ACHN (cell line): ENCODE measurements at regions not wholly inside any gene's neighbourhood (a gene's known extent, or its start where the extent isn't known, plus 50 kb on each side); places are given as distances from the start of the nearest gene placed in this dataset.
"Not testable (repeated sequence)": the region's sequence is repeated elsewhere in the genome, so short reads cannot be mapped to it uniquely, and the experiment has no call there.

ENCODE experiments used
- DNase-seq: peaks from one replicate; pipeline ENCODE4 v3.0.0-alpha.2; 2015
- in situ Hi-C: cut with HindIII; loops from 2 replicates; pipeline ENCODE4 v1.10.0; 2017; ENCODE audit warnings: low sequenced_read_pairs, low pct_ligation_motif_present, low pct_unique_long_range_greater_than_20kb

DNA sequence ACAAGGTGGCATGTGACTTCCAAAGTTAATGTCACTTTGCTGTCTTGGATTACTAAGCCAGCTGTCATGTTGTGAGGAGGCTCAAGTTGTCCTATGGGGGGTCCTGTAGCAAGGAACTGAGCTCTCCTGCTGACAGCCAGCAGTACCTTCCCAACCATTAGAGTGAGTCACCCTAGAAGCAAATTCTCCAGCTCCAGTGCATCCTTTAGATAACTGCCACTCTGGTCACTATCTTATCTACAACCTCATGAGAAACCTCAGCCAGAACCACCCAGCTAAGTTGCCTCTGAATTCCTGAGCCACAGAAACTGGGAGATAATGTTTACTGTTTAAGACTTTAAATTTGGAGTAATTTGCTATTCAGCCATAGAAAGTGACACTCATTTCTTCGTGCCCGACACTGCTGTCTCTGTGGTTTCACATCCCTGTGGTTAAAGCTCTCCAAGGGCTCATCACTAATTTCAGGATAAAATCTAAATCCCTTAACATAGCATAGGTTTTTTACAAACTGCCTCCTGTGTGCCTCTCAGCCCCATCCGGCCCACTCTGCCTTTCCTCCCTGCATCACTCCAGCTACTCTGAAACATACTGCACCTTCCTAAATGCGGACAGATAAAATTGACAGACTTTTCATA is 83.5 kb downstream of the PRR15 start:
- DNase-seq: no peak
- in situ Hi-C loops: no loop called here

DNA sequence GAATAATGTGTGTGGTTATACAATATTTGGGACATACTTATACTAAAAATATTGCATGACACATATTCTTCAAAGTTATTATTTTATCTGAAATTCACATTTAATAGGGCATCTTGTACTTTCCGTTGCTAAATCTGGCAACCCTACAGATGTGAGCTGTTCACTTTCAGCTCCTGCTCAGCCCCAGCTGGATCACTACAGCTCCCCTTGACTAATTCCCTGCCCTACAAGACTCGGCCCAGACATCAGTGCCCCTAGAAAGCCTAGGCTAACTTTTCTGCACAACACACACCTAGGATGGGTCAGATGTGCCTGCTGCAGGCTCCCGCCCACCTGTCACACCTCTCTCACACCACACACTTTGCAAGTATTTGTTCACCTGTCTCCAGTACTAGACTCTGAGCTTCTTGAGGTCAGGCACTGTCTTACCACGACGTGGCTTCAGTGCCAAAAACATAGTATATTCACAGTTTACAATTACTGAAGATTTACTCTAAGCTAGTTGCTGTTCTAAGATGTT is 84.1 kb downstream of the PRR15 start:
- in situ Hi-C loops, DNase-seq: not testable (repeated sequence)

DNA sequence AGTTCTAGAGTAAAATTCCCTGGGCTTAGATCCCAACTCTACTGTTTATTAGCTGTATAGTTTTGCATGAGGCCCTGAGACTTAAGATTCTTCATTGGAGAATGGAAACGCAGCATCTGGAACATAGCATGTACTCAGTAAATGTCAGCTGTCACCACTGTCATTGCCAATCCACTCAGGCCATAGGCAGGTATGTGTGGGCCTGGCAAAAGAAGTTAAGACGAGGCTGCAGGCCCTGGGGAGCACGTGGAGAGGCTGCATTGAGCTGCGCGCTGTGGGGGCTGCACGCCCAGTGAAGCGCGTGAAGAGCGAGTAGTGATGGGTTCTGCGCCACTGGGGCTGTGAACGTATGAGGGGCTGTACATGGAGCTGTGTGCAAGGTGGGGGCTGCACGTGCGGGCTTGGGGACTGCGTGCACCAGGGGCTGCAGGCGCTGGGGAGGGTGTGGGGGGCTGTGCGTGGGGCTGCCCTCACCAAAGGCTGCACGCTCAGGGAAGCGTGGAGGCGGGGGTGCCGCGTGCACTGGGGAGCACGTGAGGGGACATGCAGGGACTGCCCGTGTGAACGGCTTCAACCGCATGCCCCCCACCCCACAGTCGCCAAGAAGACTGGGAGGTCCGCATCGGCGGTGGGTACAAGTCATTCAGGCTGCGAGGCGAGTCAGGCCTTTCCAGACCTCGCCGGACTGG is 85.5 kb downstream of the PRR15 start:
- no peak for DNase-seq
- in situ Hi-C loops: no loop called here

DNA sequence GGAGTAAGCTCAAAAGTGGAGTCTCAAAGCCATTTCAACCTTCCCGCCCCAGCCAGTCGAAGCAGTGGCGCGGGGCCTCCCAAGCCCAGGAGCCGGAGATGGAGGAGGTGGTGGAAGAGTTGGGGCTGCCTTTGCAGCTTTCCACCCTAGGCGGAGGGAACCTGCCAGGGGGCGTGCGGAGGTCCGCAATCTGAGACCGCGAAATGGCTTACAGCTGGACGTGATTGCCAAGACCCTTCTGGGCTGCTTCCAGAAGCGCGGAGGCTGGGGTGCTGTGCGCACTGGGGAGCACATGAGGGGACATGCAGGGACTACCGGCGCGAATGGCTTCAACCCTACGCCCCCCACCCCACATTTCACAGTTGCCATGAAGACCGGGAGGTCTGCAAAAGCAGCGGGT is 86.2 kb downstream of the PRR15 start:
- no peak for DNase-seq
- in situ Hi-C loops: no loop called here

DNA sequence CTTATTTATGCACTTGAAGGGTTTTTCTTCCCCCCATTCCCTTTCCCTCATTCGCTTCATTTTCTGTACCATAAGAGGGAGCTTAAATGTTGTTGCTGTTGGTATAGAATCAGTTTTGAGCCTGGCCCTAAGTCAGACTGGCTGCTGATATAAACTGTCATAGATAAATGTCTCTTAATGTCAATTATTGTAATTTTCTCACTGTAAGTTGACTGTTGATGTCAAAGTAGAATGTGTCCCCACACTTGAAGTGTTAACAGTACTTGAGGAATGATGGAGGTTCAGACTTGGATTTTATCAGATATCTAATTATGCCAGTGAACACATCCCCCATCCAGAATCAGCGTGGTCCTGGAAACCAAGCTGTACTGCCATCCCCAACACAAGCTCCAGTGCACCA is 87.8 kb downstream of the PRR15 start:
- in situ Hi-C loops: no loop called here
- no peak for DNase-seq

DNA sequence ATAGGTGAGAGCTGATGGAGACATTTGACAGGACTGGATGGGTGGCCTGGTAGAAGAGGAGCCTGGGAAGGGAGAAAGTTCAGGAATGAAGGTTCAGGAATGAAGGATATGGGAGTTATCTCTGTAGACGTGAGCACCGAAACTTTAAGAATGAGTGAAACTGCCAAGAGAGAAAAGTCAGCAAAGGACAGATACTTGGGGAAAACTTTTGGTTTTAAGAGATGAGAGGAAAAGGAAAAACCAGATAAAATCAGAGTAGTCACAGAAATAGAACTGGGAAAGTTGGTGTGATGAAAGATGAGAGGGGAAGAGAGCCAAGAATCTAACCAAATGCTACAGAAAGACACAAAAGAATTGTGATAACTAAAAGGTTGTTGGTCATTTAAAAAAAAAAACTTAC is 88.9 kb downstream of the PRR15 start:
- DNase-seq: no peak
- in situ Hi-C loops: no loop called here

DNA sequence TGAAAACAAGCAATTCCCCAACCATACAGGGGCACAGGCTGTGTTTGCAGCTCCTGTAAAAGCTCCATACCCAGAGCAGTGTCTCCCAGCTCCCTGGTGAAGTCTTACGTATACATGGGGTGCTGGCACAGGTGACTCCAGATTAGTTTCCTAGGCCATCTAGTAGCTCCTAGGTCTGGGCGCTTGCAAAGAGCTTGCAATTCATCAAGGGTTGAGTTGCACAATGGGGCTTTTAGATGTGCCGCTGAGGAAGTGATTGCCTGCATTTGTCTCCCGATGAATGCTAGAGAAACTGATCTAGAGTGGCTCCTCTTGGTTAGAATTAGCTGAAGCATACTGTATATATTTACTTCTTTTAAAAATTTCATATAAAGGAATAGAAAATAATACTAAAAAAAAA is 90.7 kb downstream of the PRR15 start:
- in situ Hi-C loops: not testable (repeated sequence)

DNA sequence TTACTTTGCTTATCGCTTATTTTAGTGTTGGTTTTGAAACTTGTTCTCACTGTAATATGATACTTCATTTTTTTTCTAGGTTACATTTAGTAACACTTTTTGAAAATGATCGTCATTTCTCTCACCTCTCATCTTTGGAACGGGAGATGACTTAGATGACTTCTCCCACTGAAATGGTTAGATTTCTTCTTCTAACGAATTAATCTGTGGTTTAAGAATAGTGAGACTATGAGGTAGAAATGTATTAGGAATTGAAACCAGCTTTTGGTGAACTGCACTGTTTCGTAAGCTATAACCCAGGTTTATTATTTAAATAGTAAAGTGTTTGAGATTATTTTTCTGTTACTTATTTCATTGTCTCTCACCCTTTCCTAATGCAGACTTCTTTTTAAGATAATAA is 93.7 kb downstream of the PRR15 start:
- DNase-seq: no peak
- in situ Hi-C loops: no loop called here

More for the DNA sequence above, 90.7 kb downstream of the PRR15 start:
- not testable (repeated sequence) for DNase-seq

DNA sequence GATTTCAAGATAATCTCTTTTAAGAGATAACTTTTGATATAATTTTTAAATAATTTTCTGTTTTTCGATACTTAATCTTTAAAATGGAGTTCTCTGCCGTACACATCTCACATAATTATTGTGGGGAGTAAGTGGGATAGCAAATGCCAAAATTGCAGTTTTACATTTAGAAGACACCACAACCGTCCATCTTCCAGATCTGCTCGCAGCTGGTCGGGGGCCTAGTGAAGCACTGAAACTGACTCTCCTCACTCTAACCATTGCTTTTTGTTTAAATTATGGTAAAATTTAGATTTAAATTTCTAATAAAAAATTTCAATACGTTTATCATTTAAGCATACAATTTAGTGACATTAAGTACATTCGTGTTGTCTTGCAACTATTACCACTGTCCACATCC is 94.2 kb downstream of the PRR15 start:
- DNase-seq: no peak
- in situ Hi-C loops: no loop called here

DNA sequence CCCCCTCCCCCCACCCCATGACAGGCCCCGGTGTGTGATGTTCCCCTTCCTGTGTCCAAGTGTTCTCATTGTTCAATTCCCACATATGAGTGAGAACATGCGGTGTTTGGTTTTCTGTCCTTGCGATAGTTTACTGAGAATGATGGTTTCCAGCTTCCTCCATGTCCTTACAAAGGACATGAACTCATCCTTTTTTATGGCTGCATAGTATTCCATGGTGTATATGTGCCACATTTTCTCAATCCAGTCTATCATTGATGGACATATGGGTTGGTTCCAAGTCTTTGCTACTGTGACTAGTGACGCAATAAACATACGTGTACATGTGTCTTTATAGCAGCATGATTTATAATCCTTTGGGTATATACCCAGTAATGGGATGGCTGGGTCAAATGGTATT is 95.6 kb downstream of the PRR15 start:
- DNase-seq, in situ Hi-C loops: not testable (repeated sequence)

DNA sequence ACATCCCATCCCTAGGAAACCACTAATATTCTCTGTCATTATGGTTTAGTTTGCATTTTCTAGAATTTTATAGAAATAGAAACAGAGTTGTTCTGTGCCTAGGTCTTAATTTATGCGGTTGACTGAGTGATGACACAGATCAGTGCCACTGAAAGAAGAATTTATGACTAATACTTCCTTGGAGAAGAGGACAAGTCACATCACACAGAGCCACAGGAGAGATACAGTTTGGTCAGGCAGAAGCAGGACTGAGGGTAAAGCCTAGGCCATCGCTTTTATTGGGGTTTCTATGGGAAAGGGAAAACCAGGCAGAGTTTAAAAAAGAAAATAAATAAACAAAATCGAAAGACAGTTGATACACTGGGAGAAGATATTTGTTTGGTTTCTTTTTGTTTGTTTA is 99.3 kb downstream of the PRR15 start:
- DNase-seq: peak; percentile 74
- in situ Hi-C loops: not testable (repeated sequence)

DNA sequence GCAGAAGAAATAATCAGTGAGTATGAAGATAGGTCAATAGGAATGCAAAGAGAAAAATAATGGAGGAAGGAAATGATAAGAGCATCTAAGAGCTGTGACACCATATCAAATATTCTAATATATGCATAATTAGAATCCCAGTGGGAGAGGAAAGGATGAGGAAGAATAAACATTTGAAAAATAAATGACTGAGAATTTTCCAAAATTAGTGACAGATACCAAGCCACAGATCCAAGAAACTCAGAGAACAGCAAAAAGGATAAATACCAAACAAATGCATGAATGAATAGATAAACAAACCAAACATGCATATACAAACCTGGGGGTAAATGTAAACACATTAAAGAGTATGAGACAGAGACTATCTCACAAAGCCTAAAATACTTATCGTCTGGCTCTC is 101.4 kb downstream of the PRR15 start:
- in situ Hi-C loops, DNase-seq: not testable (repeated sequence)

DNA sequence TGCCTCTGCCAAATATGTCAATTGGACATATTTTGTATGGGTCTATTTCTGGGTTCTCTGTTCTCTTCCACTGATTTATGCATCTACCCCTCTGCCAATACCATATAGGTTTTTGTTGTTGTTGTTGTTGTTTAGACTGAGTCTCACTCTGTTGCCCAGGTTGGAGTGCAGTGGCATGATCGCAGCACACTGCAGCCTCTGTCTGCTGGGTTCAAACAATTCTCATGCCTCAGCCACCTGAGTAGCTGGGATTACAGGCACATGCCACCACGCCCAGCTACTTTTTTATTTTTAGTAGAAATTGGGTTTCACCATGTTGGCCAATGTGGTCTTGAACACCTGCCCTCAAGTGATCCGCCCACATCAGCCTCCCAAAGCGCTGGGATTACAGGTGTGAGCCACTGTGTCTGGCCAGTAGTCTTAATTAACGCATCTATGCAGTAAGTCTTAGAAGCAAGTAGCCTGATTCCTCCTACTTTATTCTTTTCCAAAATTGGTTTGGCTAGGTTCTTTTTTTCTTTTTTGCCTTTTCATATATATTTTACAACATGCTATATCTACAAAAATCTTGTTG is 103.5 kb downstream of the PRR15 start:
- in situ Hi-C loops, DNase-seq: not testable (repeated sequence)

DNA sequence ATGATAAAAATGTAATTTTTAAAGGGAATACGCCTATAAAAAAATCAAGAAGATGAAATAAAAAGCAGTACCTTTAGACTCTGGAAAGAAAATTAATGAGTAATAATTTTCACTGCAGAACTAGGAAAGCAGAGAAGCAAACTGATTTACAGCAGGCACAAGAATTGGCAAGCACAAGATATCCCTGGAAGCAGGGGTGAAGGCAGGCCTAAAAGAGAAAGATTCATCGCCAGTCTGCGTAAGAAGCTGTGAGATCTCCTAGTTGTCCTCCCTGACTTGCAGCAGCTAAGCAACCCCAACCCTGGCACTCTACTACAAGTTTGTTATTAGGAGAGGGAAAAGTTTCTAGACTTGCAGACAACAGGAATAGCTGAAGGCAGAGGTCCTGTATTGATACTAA is 107.7 kb downstream of the PRR15 start:
- in situ Hi-C loops, DNase-seq: not testable (repeated sequence)

DNA sequence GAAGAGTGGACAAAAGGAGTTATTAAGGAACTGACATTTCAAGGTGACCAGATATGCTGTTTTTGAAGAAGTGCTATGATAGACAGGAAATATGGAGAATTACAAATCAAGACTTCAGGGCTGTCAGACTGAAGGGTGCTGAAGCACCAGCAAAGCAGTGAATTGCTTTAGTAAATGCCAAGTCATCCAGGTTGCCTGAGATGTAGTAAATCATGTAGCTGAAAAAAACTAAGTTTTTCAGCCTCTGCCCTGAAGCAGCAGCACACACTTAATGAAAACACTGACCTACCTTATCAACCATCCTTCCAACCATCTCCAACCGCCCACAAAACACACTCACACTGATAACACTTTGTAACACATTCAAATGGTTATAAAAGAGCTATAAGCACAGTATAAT is 110.0 kb downstream of the PRR15 start:
- DNase-seq, in situ Hi-C loops: not testable (repeated sequence)

DNA sequence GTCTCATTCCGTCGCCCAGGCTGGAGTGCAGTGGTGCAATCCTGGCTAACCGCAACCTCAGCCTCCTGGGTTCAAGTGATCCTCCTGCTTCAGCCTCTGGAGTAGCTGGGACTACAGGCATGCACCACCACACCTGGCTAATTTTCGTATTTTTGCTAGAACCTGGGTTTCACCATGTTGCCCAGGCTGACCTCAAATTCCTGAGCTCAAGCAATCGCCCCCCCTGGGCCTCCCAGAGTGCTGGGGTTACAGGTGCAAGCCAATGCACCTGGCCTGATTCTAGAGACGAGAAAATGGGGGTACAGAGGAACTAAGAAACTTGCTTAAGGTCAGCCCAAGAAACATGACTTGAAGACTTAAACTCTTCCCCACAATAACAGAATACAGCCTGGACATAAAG is 111.0 kb downstream of the PRR15 start:
- DNase-seq, in situ Hi-C loops: not testable (repeated sequence)

DNA sequence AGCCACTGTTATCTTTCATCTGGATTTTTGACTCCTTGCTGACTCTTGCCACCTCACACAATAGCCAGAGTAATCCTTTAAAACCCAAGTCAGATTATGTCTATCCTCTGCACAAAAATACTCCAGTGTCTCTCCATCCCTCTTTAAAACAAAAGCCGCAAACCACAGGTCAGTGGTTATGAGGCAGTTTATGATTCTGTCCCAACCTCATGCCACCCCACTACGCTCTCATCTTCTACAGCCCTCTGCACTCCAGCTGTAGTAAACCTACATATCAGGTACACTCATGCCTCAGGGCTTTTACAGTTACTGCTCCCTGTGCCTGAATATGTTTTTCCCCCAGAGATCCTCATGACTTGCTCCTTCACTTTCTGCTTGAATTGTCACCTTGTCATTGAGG is 113.6 kb downstream of the PRR15 start:
- DNase-seq, in situ Hi-C loops: not testable (repeated sequence)

DNA sequence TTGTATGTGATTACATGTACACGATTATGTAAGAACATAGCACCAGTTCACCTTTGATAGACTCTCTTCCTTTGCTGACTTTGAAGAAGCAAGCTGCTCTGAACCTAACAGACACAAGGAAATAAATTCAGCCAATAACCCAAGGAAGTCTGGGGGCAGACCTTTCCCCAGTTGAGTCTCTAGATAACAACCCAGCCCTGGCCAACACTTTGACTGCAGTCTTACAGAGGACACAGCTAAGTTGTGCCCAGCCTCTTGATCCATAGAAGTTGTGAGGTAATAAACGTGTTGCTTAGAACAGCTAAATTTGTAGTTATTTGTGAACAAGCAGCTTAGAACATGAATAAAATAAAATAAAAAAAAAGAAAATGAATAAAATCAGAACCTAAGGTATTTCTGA is 116.3 kb downstream of the PRR15 start:
- in situ Hi-C loops, DNase-seq: not testable (repeated sequence)

DNA sequence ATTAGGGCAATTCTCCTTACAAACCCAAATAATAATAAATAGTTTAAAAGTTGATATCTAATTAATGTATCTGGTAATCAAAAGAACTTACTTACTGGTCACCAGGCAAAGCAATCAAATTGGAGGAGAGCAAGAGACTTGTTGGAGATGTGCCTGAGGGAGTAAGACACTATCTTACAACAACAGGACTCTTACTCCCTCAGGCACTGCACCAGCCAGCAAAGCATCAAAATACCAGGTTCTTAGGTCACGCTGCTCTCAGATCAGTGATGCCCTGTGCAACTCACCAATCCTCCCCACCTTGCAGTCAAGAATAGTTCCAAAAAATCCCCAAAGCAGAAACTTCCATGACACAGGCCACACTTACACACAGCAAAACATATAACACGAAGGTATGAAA is 117.0 kb downstream of the PRR15 start:
- DNase-seq, in situ Hi-C loops: not testable (repeated sequence)
